RWPE2 (cell line): ENCODE measurements at regions not wholly inside any gene's neighbourhood (a gene's known extent, or its start where the extent isn't known, plus 50 kb on each side); places are given as distances from the start of the nearest gene placed in this dataset.

Source experiments
- ATAC-seq: fragments of 200-7000 bp; cut with Tn5 transposase; 3 replicates; pipeline ENCODE4 v1.9.1; 2021; ENCODE audit warnings: low read depth
- DNase-seq: peaks from one replicate; pipeline ENCODE4 v3.0.0-alpha.2; 2020; ENCODE audit warnings: low spot score
- H3K27ac ChIP-seq: fragments of 450-650 bp; 2 replicates; pipeline ENCODE4 v1.5.1; 2017; ENCODE audit warnings: mild to moderate bottlenecking; ENCODE audit not compliant: poor library complexity, severe bottlenecking
- H3K27me3 ChIP-seq: fragments of 250-450 bp; sonication (Bioruptor Pico); 2 replicates; pipeline ENCODE4 v1.5.1; 2021; ENCODE audit warnings: mild to moderate bottlenecking, moderate library complexity; ENCODE audit not compliant: insufficient read depth, poor library complexity, severe bottlenecking
- H3K36me3 ChIP-seq: fragments of 250-450 bp; sonication (Bioruptor Pico); 2 replicates; pipeline ENCODE4 v1.5.1; 2020; ENCODE audit warnings: low read depth, mild to moderate bottlenecking, moderate library complexity
- H3K4me1 ChIP-seq: fragments of 250-450 bp; sonication (Bioruptor Pico); 2 replicates; pipeline ENCODE4 v1.5.1; 2021; ENCODE audit warnings: mild to moderate bottlenecking, moderate library complexity; ENCODE audit not compliant: insufficient read depth, poor library complexity, severe bottlenecking
- H3K4me3 ChIP-seq: fragments of 250-450 bp; sonication (Bioruptor Pico); 2 replicates; pipeline ENCODE4 v1.5.1; 2021; ENCODE audit warnings: mild to moderate bottlenecking, moderate library complexity; ENCODE audit not compliant: severe bottlenecking
- H3K9me3 ChIP-seq: fragments of 250-450 bp; sonication (Bioruptor Pico); 2 replicates; pipeline ENCODE4 v1.5.1; 2021; ENCODE audit warnings: mild to moderate bottlenecking, moderate library complexity; ENCODE audit not compliant: severe bottlenecking
- TF ChIP-seq, protein P1 (sequence below): fragments of 450-650 bp; IDR thresholded peaks from one replicate; pipeline ENCODE4 v1.5.1; 2017; ENCODE audit warnings: mild to moderate bottlenecking, moderate library complexity; ENCODE audit not compliant: poor library complexity, severe bottlenecking

GRCh38 chr9:79145442-79145841 is 426.3 kb upstream of the TLE4 start:
- H3K4me1 ChIP-seq: no peaks in the 10 kb centered on the region

DNA sequence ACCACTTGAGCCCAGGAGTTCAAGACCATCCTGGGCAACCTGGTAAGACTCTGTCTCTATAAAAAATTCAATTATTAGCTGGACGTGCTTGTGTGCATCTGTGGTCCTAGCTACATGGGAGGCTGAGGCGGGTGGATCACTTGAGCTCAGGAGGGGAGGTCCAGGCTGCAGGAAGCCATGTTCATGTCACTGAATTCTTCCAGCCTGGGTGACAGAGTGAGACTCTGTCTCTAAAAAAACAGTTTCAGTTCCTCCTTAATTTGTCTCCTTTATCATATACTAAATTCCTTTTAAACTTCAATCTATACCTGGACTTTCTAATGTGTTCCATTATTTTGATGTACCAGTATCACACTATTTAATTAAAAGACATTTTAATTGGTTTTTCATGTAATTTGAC is 422.2 kb upstream of the TLE4 start:
- H3K36me3 ChIP-seq: no peaks in the 10 kb centered on the region
- TF ChIP-seq, protein P1, sequence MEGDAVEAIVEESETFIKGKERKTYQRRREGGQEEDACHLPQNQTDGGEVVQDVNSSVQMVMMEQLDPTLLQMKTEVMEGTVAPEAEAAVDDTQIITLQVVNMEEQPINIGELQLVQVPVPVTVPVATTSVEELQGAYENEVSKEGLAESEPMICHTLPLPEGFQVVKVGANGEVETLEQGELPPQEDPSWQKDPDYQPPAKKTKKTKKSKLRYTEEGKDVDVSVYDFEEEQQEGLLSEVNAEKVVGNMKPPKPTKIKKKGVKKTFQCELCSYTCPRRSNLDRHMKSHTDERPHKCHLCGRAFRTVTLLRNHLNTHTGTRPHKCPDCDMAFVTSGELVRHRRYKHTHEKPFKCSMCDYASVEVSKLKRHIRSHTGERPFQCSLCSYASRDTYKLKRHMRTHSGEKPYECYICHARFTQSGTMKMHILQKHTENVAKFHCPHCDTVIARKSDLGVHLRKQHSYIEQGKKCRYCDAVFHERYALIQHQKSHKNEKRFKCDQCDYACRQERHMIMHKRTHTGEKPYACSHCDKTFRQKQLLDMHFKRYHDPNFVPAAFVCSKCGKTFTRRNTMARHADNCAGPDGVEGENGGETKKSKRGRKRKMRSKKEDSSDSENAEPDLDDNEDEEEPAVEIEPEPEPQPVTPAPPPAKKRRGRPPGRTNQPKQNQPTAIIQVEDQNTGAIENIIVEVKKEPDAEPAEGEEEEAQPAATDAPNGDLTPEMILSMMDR: no peak
- no peaks in the 10 kb centered on the region for H3K4me1 ChIP-seq
- no peaks in the 10 kb centered on the region for H3K9me3 ChIP-seq
- no peak overlapping the region for H3K4me3 ChIP-seq
- H3K27me3 ChIP-seq: no peaks in the 10 kb centered on the region
- H3K27ac ChIP-seq: no peak overlapping the region
- no peak for DNase-seq
- ATAC-seq: no peak

More at GRCh38 chr9:79145442-79145841, 426.3 kb upstream of the TLE4 start:
- H3K9me3 ChIP-seq: no peaks in the 10 kb centered on the region
- no peak overlapping the region for H3K4me3 ChIP-seq
- no peaks in the 10 kb centered on the region for H3K27me3 ChIP-seq
- DNase-seq (no peak), ATAC-seq (no peak)
- TF ChIP-seq, protein P1: no peak
- no peak overlapping the region for H3K27ac ChIP-seq
- H3K36me3 ChIP-seq: no peaks in the 10 kb centered on the region

DNA sequence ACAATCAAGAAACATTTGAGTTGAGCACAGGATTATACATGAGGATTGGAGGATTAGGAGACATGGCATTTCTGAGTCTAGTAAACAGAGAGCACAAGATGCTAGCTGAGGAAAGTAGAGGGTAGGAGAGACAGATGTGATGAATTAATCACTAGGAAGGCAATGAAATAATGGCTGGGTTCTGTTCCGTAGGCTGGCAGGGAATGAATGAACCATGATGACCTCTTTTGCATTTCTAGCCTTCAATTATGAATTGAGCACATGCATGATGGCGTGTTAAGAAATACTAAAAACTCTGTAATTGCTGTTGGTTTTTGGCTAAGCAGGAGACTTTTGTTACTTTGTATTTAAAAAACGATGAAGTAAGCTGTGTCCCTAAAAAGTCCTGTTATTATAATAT is 420.0 kb upstream of the TLE4 start:
- no peak for ATAC-seq
- DNase-seq: no peak
- Histone ChIP-seq H3K27me3 (no peaks in the 10 kb centered on the region), H3K4me3 (no peak overlapping the region), H3K4me1 (no peaks in the 10 kb centered on the region), H3K27ac (no peak overlapping the region), H3K9me3 (no peaks in the 10 kb centered on the region), H3K36me3 (no peaks in the 10 kb centered on the region)
- TF ChIP-seq, protein P1: no peak

- ATAC-seq: no peak
- Histone ChIP-seq H3K27ac (no peak overlapping the region), H3K4me1 (no peaks in the 10 kb centered on the region), H3K27me3 (no peaks in the 10 kb centered on the region), H3K4me3 (no peak overlapping the region), H3K36me3 (no peaks in the 10 kb centered on the region), H3K9me3 (no peaks in the 10 kb centered on the region)
- no peak for DNase-seq
- TF ChIP-seq, protein P1: no peak
These were observed 419.5 kb upstream of the TLE4 start for GRCh38 chr9:79152306-79152705.

DNA sequence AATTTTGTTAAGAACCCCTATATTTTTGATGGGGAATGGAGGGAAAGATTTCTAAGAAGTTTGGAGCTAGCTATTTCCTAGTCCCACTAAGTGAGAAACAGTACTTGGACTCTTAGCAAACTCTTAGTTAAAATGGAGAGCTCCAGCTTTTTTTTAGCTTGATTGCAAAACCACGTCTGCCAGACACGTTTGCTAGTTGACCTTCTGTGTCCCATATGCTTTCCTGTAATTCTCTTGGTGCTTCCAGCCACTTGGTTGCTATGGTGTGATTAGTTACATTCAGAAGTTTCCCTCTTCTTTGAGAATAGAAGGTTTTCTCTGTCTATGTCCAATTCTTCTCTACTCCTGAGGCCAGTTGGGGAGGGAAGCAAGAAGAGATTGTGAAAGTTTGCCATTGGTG is 417.0 kb upstream of the TLE4 start:
- Histone ChIP-seq H3K4me1 (no peaks in the 10 kb centered on the region), H3K36me3 (no peaks in the 10 kb centered on the region), H3K27ac (no peak overlapping the region), H3K9me3 (no peaks in the 10 kb centered on the region), H3K4me3 (no peak overlapping the region), H3K27me3 (no peaks in the 10 kb centered on the region)
- no peak for DNase-seq
- no peak for ATAC-seq
- TF ChIP-seq, protein P1: no peak
